ENCODE measurements at regions not wholly inside any gene's neighbourhood (a gene's known extent, or its start where the extent isn't known, plus 50 kb on each side); places are given as distances from the start of the nearest gene placed in this dataset.
"Not testable (repeated sequence)": the region's sequence is repeated elsewhere in the genome, so short reads cannot be mapped to it uniquely, and the experiment has no call there.

- Mint-ChIP-seq H3K4me3 (no peak overlapping the region), H3K36me3 (no peaks in the 10 kb centered on the region), H3K27me3 (peaks cover 4% of the 10 kb centered on the region), H3K27ac (no peak overlapping the region), H3K4me1 (ENCODE audit: unreplicated experiment) (no peaks in the 10 kb centered on the region), H3K9me3 (no peaks in the 10 kb centered on the region)
- TF ChIP-seq CTCF (conservative IDR thresholded peaks at IDR 0.05) = no peak
- DNase-seq (ENCODE audit: extremely low spot score, unreplicated experiment) = no peak
These were observed 1059.2 kb upstream of the LRRTM1 start for GRCh38 chr2:81363800-81364199.

- not testable (repeated sequence) for H3K9me3 Mint-ChIP-seq; DNase-seq (ENCODE audit: extremely low spot score, unreplicated experiment); H3K4me1 Mint-ChIP-seq (ENCODE audit: unreplicated experiment); H3K4me3 Mint-ChIP-seq; H3K27ac Mint-ChIP-seq; H3K27me3 Mint-ChIP-seq; H3K36me3 Mint-ChIP-seq
These were observed 1057.9 kb upstream of the LRRTM1 start for GRCh38 chr2:81362468-81362867.

- no peak for DNase-seq (ENCODE audit: extremely low spot score, unreplicated experiment)
- H3K36me3 Mint-ChIP-seq = no peaks in the 10 kb centered on the region
- peaks cover 4% of the 10 kb centered on the region for H3K9me3 Mint-ChIP-seq
- H3K4me3 Mint-ChIP-seq = no peak overlapping the region
- H3K4me1 Mint-ChIP-seq (ENCODE audit: unreplicated experiment) = no peaks in the 10 kb centered on the region
- TF ChIP-seq CTCF (conservative IDR thresholded peaks at IDR 0.05) = no peak
- no peak overlapping the region for H3K27ac Mint-ChIP-seq
- no peaks in the 10 kb centered on the region for H3K27me3 Mint-ChIP-seq
These were observed 1050.9 kb upstream of the LRRTM1 start for GRCh38 chr2:81355436-81355835.

- Mint-ChIP-seq H3K36me3 (no peaks in the 10 kb centered on the region), H3K27ac (no peak overlapping the region), H3K4me3 (no peak overlapping the region), H3K4me1 (ENCODE audit: unreplicated experiment) (no peaks in the 10 kb centered on the region), H3K9me3 (peaks cover 4% of the 10 kb centered on the region), H3K27me3 (no peaks in the 10 kb centered on the region)
- DNase-seq (ENCODE audit: extremely low spot score, unreplicated experiment) = no peak
- no peak for TF ChIP-seq CTCF (conservative IDR thresholded peaks at IDR 0.05)
These were observed 1029.5 kb upstream of the LRRTM1 start for GRCh38 chr2:81334046-81334445.

- no peaks in the 10 kb centered on the region for H3K36me3 Mint-ChIP-seq
- no peak overlapping the region for H3K27ac Mint-ChIP-seq
- no peaks in the 10 kb centered on the region for H3K27me3 Mint-ChIP-seq
- H3K4me3 Mint-ChIP-seq = no peak overlapping the region
- TF ChIP-seq CTCF (conservative IDR thresholded peaks at IDR 0.05) = no peak
- no peak for DNase-seq (ENCODE audit: extremely low spot score, unreplicated experiment)
- peaks cover 2% of the 10 kb centered on the region for H3K9me3 Mint-ChIP-seq
- no peaks in the 10 kb centered on the region for H3K4me1 Mint-ChIP-seq (ENCODE audit: unreplicated experiment)
These were observed 1024.4 kb upstream of the LRRTM1 start for GRCh38 chr2:81328968-81329367.

- TF ChIP-seq CTCF (conservative IDR thresholded peaks at IDR 0.05) = no peak
- Mint-ChIP-seq H3K27me3 (no peaks in the 10 kb centered on the region), H3K4me3 (no peak overlapping the region), H3K27ac (no peak overlapping the region), H3K4me1 (ENCODE audit: unreplicated experiment) (no peaks in the 10 kb centered on the region), H3K36me3 (no peaks in the 10 kb centered on the region), H3K9me3 (peaks cover 5% of the 10 kb centered on the region)
- DNase-seq (ENCODE audit: extremely low spot score, unreplicated experiment) = no peak
These were observed 1023.4 kb upstream of the LRRTM1 start for GRCh38 chr2:81327911-81328310.
